SH-SY5Y (cell line): ENCODE measurements at regions not wholly inside any gene's neighbourhood (a gene's known extent, or its start where the extent isn't known, plus 50 kb on each side); places are given as distances from the start of the nearest gene placed in this dataset.

Source experiments
- GATA2 ChIP-seq: IDR thresholded peaks from 2 replicates; pipeline ENCODE4 v1.6.1; 2011; ENCODE audit warnings: mild to moderate bottlenecking, low read depth, low read length
- GATA3 ChIP-seq: IDR thresholded peaks from 2 replicates; pipeline ENCODE4 v1.6.1; 2011; ENCODE audit warnings: low read depth, mild to moderate bottlenecking, low read length, moderate library complexity

- TF ChIP-seq GATA2 (no peak), GATA3 (no peak)
These were observed 82.4 kb downstream of the ARF6 start for GRCh38 chr14:49975276-49975675.
